Heart left ventricle (tissue), 13 donors: ENCODE measurements at regions not wholly inside any gene's neighbourhood (a gene's known extent, or its start where the extent isn't known, plus 50 kb on each side); places are given as distances from the start of the nearest gene placed in this dataset.

Experiments used
- POLR2A ChIP-seq, 2 donors: fragments of 450-650 bp; IDR thresholded peaks; one replicate each; pipeline ENCODE4 v1.6.1; 2017; ENCODE audit warnings: antibody characterized with exemption in 2 of 2, mild to moderate bottlenecking in 2 of 2, moderate library complexity in 2 of 2
- TF ChIP-seq, protein P1 (sequence below), 12 donors: fragments of 200-600 bp; sonication (generic) in 4 of 12; IDR thresholded peaks; one replicate each; pipeline versions ENCODE4 v1.5.0 to v1.8.0; 2018 to 2022; ENCODE audit warnings: antibody characterized with exemption in 12 of 12, mild to moderate bottlenecking in 5 of 12
- donor health status: ischemic (EF 13 %, LVEDD 7.1; RV severe dilation, severe dysfunction).
- donor health status: DM: no; HTN: yes; CAD: no.
- donor health status: DM: no; HTN: no; CAD: no.
- donor health status: ischemic (EF 25% LVEDD 6.9; RV normal size, moderate dysfunction).
- donor health status: ischemic (EF 25% LVEDD 5.7; RV mildly dilated, moderate dysfunction).
- donor health status: ischemic (EF 35%, LVEDD 5.7; RV mildly dilated, moderate dysfunction).
- donor health status: nonischemic (EF 11% LVEDD 7.7; RV severe dilation, severe dysfunction).
- donor health status: DM: yes; HTN: yes; CAD: no.
- donor health status: PGD.
- donor health status: ischemic (EF 29% LVEDD 5.4; RV normal size, mild dysfunction).
- donor health status: nonischemic (EF 23%, LVEDD 6.1; RV moderate dilation, normal function).

DNA sequence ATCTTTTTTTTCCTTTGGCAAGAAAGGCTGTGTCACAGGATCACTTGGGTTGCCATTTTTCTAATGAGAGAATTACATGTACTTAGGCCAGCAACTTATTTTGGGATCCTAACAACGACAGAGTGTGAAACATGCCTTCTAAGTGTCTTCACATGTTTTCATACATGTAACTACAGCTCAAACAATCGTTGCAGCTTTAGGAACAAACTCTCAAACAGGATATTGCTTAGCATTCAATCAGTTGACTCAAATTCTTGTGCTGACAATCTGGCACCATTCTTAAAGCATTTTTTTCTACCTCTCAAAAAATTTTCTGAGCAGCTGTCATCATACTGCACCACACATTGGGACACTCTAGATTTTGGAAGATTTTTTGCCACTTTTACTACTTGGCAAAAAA is 435.5 kb downstream of the HINT1 start:
- TF ChIP-seq, protein P1, sequence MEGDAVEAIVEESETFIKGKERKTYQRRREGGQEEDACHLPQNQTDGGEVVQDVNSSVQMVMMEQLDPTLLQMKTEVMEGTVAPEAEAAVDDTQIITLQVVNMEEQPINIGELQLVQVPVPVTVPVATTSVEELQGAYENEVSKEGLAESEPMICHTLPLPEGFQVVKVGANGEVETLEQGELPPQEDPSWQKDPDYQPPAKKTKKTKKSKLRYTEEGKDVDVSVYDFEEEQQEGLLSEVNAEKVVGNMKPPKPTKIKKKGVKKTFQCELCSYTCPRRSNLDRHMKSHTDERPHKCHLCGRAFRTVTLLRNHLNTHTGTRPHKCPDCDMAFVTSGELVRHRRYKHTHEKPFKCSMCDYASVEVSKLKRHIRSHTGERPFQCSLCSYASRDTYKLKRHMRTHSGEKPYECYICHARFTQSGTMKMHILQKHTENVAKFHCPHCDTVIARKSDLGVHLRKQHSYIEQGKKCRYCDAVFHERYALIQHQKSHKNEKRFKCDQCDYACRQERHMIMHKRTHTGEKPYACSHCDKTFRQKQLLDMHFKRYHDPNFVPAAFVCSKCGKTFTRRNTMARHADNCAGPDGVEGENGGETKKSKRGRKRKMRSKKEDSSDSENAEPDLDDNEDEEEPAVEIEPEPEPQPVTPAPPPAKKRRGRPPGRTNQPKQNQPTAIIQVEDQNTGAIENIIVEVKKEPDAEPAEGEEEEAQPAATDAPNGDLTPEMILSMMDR (IDR thresholded peaks at IDR 0.05) = no peak
- TF ChIP-seq POLR2A (IDR thresholded peaks at IDR 0.05) = no peak
